HCT116 (cell line): ENCODE measurements at regions not wholly inside any gene's neighbourhood (a gene's known extent, or its start where the extent isn't known, plus 50 kb on each side); places are given as distances from the start of the nearest gene placed in this dataset.

Experiments
- ATAC-seq: fragments of 200-7000 bp; cut with Tn5 transposase; 2 replicates; pipeline ENCODE4 v1.9.1; 2020; ENCODE audit warnings: mild to moderate bottlenecking, moderate library complexity
- BruUV-seq: library from RNA; stranded (reverse); fragments of 400-500 nt; replicated peaks from 2 replicates; lab custom pipeline; 2021; lab: Mats Ljungman, UMichigan
- CTCF ChIA-PET: fragments of 300-600 bp; sonication (Branson Sonifier 250); formaldehyde crosslinking; loops from one replicate; lab custom pipeline; 2021; ENCODE audit warnings: antibody characterized with exemption; lab: Charles Lee
- POLR2A ChIA-PET: fragments of 300-600, 350-600 bp; sonication (Branson Sonifier 250); formaldehyde crosslinking; loops from one replicate; lab custom pipeline; 2021; ENCODE audit warnings: antibody characterized with exemption; lab: Charles Lee
- RAD21 ChIA-PET, 2 experiments: fragments of 300-600 bp; sonication (Branson Sonifier 250); formaldehyde crosslinking; loops; one replicate each; lab custom pipeline; 2023; ENCODE audit warnings: low total read pairs in 2 of 2; ENCODE audit not compliant: uncharacterized antibody in 2 of 2, unreplicated experiment in 2 of 2, low non-redundant PET in 1 of 2; lab: Charles Lee
- DNase-seq: peaks from one replicate; pipeline ENCODE4 v3.0.0-alpha.2; 2010; ENCODE audit warnings: low read depth, low spot score
- H2AFZ ChIP-seq: fragments of 200-600 bp; shearing (Covaris generic), sonication (generic); 2 replicates; pipeline ENCODE4 v1.6.1; 2017; ENCODE audit warnings: low read depth, mixed run types, mixed read lengths, antibody characterized with exemption, low read length; ENCODE audit not compliant: poor library complexity, severe bottlenecking
- H3K27ac ChIP-seq: 2 replicates; pipeline ENCODE4 v1.5.1; 2012; ENCODE audit warnings: low read depth, low read length
- H3K27me3 ChIP-seq: fragments of 200-600 bp; sonication (generic); 2 replicates; pipeline ENCODE4 v1.6.1; 2016; ENCODE audit warnings: mixed run types, low read length, mixed read lengths; ENCODE audit not compliant: insufficient read depth
- H3K36me3 ChIP-seq, 2 experiments: fragments of 200-500 bp in 1 of 2; fragments of 200-600 bp in 1 of 2; sonication (Bioruptor generic) in 1 of 2; sonication (generic) in 1 of 2; 2 replicates each; pipeline versions ENCODE4 v1.5.1 to v1.6.1; 2014 to 2016; ENCODE audit warnings: low read length in 2 of 2, inconsistent platforms in 1 of 2, mixed read lengths in 1 of 2, mixed run types in 1 of 2; ENCODE audit not compliant: insufficient read depth in 2 of 2, control insufficient read depth in 1 of 2
- H3K4me1 ChIP-seq, 2 experiments: fragments of 200-600 bp in 1 of 2; sonication (generic) in 1 of 2; 2 replicates each; pipeline versions ENCODE4 v1.5.1 to v1.6.1; 2012 to 2017; ENCODE audit warnings: low read length in 2 of 2, inconsistent platforms in 1 of 2, mild to moderate bottlenecking in 1 of 2, mixed read lengths in 1 of 2, mixed run types in 1 of 2, moderate library complexity in 1 of 2; ENCODE audit not compliant: insufficient read depth in 2 of 2, control insufficient read depth in 1 of 2
- H3K4me2 ChIP-seq: fragments of 200-600 bp; sonication (generic); 2 replicates; pipeline ENCODE4 v1.6.1; 2017; ENCODE audit warnings: mixed run types, low read length, mixed read lengths
- H3K4me3 ChIP-seq, 2 experiments: fragments of 200-600 bp in 1 of 2; sonication (generic) in 1 of 2; replicated peaks in 1 of 2; 2 replicates each; pipeline ENCODE4 v1.5.1; 2011 to 2016; ENCODE audit warnings: low read length in 2 of 2, control low read depth in 1 of 2, low read depth in 1 of 2, mild to moderate bottlenecking in 1 of 2, mixed read lengths in 1 of 2, mixed run types in 1 of 2
- H3K79me2 ChIP-seq: fragments of 200-600 bp; sonication (generic); 2 replicates; pipeline ENCODE4 v1.6.1; 2017; ENCODE audit warnings: mild to moderate bottlenecking, mixed run types, low read length, moderate library complexity, mixed read lengths; ENCODE audit not compliant: insufficient read depth
- H3K9ac ChIP-seq: fragments of 200-600 bp; sonication (generic); 2 replicates; pipeline ENCODE4 v1.6.1; 2016; ENCODE audit warnings: low read length, mixed read lengths
- H3K9me2 ChIP-seq: fragments of 200-600 bp; sonication (generic), shearing (Covaris generic); 2 replicates; pipeline ENCODE4 v1.6.1; 2017; ENCODE audit warnings: mixed run types, mild to moderate bottlenecking, moderate library complexity; ENCODE audit not compliant: insufficient read depth
- H3K9me3 ChIP-seq, 2 experiments: fragments of 200-500 bp in 1 of 2; fragments of 200-600 bp in 1 of 2; sonication (Bioruptor generic) in 1 of 2; sonication (generic) in 1 of 2; 2 replicates each; pipeline ENCODE4 v1.6.1; 2014 to 2017; ENCODE audit warnings: low read length in 2 of 2, mixed read lengths in 2 of 2, inconsistent platforms in 1 of 2, low read depth in 1 of 2, mild to moderate bottlenecking in 1 of 2, mixed run types in 1 of 2, moderate library complexity in 1 of 2; ENCODE audit not compliant: control insufficient read depth in 1 of 2, insufficient read depth in 1 of 2
- H4K20me1 ChIP-seq: fragments of 200-600 bp; sonication (generic), shearing (Covaris generic); 2 replicates; pipeline ENCODE4 v1.6.1; 2017; ENCODE audit warnings: mixed run types, mild to moderate bottlenecking, moderate library complexity; ENCODE audit not compliant: insufficient read depth
- CBX3 ChIP-seq: IDR thresholded peaks from 2 replicates; pipeline ENCODE4 v1.6.1; 2012; ENCODE audit warnings: low read depth
- EZH2 ChIP-seq: fragments of 200-600 bp; sonication (generic); IDR thresholded peaks from 2 replicates; pipeline ENCODE4 v1.6.1; 2017; ENCODE audit warnings: antibody characterized with exemption, mixed run types
- EZH2phosphoT487 ChIP-seq: fragments of 200-600 bp; IDR thresholded peaks from 2 replicates; pipeline ENCODE4 v1.6.1; 2018; ENCODE audit warnings: antibody characterized with exemption, borderline replicate concordance
- FOSL1 ChIP-seq: IDR thresholded peaks from 2 replicates; pipeline ENCODE4 v1.6.1; 2012; ENCODE audit warnings: low read depth
- JUND ChIP-seq: IDR thresholded peaks from 2 replicates; pipeline ENCODE4 v1.6.1; 2012
- RAD21 ChIP-seq: IDR thresholded peaks from 2 replicates; pipeline ENCODE4 v1.6.1; 2012; ENCODE audit warnings: low read depth, mild to moderate bottlenecking
- REST ChIP-seq: IDR thresholded peaks from 2 replicates; pipeline ENCODE4 v1.6.1; 2012; ENCODE audit warnings: low read depth
- SIN3A ChIP-seq: IDR thresholded peaks from 2 replicates; pipeline ENCODE4 v1.6.1; 2012; ENCODE audit warnings: low read depth
- SP1 ChIP-seq: IDR thresholded peaks from 2 replicates; pipeline ENCODE4 v1.6.1; 2012; ENCODE audit warnings: low read depth
- SRF ChIP-seq: IDR thresholded peaks from 2 replicates; pipeline ENCODE4 v1.6.1; 2012; ENCODE audit warnings: low read depth
- TCF7L2 ChIP-seq: IDR thresholded peaks from 2 replicates; pipeline ENCODE4 v1.7.0; 2011; ENCODE audit warnings: borderline replicate concordance, inconsistent platforms; ENCODE audit not compliant: insufficient read depth, insufficient read length; ENCODE audit errors: extremely low read depth
- ZBTB33 ChIP-seq: IDR thresholded peaks from 2 replicates; pipeline ENCODE4 v1.6.1; 2011; ENCODE audit warnings: mild to moderate bottlenecking, low read length, moderate library complexity; ENCODE audit not compliant: insufficient replicate concordance; ENCODE audit errors: extremely low read depth
- ZFX ChIP-seq: fragments of 450-650 bp; IDR thresholded peaks from 2 replicates; pipeline ENCODE4 v1.6.1; 2017
- intact Hi-C: fragments of 100-400 bp; cut with micrococcal nuclease; formaldehyde crosslinking; loops from 2 replicates; pipeline ENCODE4 v1.10.0; 2022
- TF ChIP-seq, protein P1 (sequence below): IDR thresholded peaks from 2 replicates; pipeline ENCODE4 v1.6.1; 2012

DNA sequence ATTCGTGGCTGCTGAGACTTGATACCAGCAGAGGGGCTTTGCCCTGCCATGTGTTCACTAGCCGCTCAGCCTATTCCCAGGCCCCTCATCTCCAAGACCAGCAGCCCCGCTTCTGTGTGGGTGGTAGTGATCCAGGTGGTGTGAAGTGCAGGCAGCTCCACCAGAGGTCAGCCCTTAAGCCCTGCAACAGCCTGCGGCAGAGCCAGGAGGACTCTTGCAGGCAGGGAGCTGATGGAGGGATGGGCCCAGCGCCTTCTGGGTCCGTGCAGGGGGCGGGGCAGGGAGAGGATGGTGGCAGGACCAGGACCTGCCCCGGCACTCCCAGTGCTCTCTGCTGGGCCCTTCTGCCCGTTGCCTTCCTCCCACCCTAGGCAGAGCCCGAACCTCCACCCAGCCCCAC is 162.0 kb downstream of the SH3BP4 start:
- DNase-seq (no peak), ATAC-seq (peak; percentile 60)
- Histone ChIP-seq H3K9ac (no peak overlapping the region), H3K9me2 (no peaks in the 10 kb centered on the region), H2AFZ (no peak overlapping the region), H3K36me3 (no peaks in the 10 kb centered on the region), H3K4me2 (no peak overlapping the region), H3K27ac (no peak overlapping the region), H3K27me3 (no peaks in the 10 kb centered on the region), H3K4me1 (0 out of 4 replicates have a peak, but pooled peaks cover 0 to 4% of the 10 kb centered on the region in 2 experiments), H4K20me1 (no peaks in the 10 kb centered on the region), H3K79me2 (no peaks in the 10 kb centered on the region), H3K9me3 (no peaks in the 10 kb centered on the region), H3K4me3 (no peak overlapping the region)
- no TSS peak for BruUV-seq
- ChIA-PET POLR2A (no interaction called here), CTCF (interaction anchor here (0.6 kb wide), 1 partner anchor 521 kb away, joined by 3 read pairs; no protein-coding TSS in a partner anchor), RAD21 (interaction anchor here in 1 of 2 experiments (0.8 kb wide), 1 partner anchor 605 kb away, joined by 6 read pairs; no protein-coding TSS in a partner anchor)
- intact Hi-C loops: loop anchor here (5.0 to 10.0 kb wide), 2 partner anchors 829 to 977 kb away; no protein-coding TSS in a partner anchor
- no peak for TF ChIP-seq EZH2
- no peak for TF ChIP-seq CBX3

GRCh38 chr2:235114286-235114685 is 162.5 kb downstream of the SH3BP4 start:
- H3K79me2 ChIP-seq: no peaks in the 10 kb centered on the region
- no peaks in the 10 kb centered on the region for H3K9me3 ChIP-seq
- ChIA-PET RAD21 (no interaction called here), POLR2A (no interaction called here), CTCF (no interaction called here)
- no peaks in the 10 kb centered on the region for H3K9me2 ChIP-seq
- H4K20me1 ChIP-seq: no peaks in the 10 kb centered on the region
- no peak overlapping the region for H3K9ac ChIP-seq
- no peaks in the 10 kb centered on the region for H3K36me3 ChIP-seq
- H3K27ac ChIP-seq: no peak overlapping the region
- H3K4me2 ChIP-seq: no peak overlapping the region
- no peaks in the 10 kb centered on the region for H3K27me3 ChIP-seq
- no peak overlapping the region for H3K4me3 ChIP-seq
- H3K4me1 ChIP-seq: 0 out of 4 replicates have a peak, but pooled peaks cover 0 to 4% of the 10 kb centered on the region in 2 experiments
- no peak overlapping the region for H2AFZ ChIP-seq
- DNase-seq: no peak
- BruUV-seq: no TSS peak
- TF ChIP-seq ZFX (no peak), ZBTB33 (no peak), SRF (no peak), TCF7L2 (no peak), SP1 (no peak), FOSL1 (no peak), RAD21 (no peak), EZH2phosphoT487 (no peak), REST (no peak), SIN3A (no peak), CBX3 (no peak), JUND (no peak)
- TF ChIP-seq, protein P1, sequence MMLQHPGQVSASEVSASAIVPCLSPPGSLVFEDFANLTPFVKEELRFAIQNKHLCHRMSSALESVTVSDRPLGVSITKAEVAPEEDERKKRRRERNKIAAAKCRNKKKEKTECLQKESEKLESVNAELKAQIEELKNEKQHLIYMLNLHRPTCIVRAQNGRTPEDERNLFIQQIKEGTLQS: no peak
- intact Hi-C loops: loop anchor here (5.0 to 10.0 kb wide), 2 partner anchors 829 to 977 kb away; no protein-coding TSS in a partner anchor
- ATAC-seq: no peak
